ENCODE measurements at regions not wholly inside any gene's neighbourhood (a gene's known extent, or its start where the extent isn't known, plus 50 kb on each side); places are given as distances from the start of the nearest gene placed in this dataset.

DNA sequence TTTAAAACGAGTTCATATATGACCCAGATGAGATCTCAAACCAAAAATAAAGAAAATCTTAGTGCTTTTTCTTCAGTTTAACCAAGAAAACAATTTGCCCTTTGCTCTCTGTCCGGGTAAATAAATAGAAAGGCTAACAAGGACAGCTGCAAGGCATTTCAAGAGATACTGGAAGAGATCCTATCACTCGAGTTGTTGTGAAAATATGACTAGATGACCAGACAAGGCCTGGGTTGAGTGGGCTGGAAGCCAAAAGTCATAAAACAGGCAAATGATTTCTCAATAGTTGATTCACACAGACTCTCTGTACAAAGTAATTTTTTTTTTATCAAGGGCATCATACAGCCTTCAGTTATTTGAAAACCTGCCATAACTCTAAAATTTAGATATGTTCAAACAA lies 55.9 kb upstream of the AVPR1A start:
- ChIA-PET CTCF (no interaction called here), POLR2A (no interaction called here)
- no peak for DNase-seq (ENCODE audit: extremely low spot score)
- TF ChIP-seq TARDBP (IDR thresholded peaks at IDR 0.05) (no peak), BHLHE40 (IDR thresholded peaks at IDR 0.05; ENCODE audit: borderline replicate concordance) (no peak), CTBP1 (IDR thresholded peaks at IDR 0.05; ENCODE audit: borderline replicate concordance) (no peak), NFRKB (IDR thresholded peaks at IDR 0.05) (no peak), PKNOX1 (IDR thresholded peaks at IDR 0.05) (no peak), SP1 (IDR thresholded peaks at IDR 0.05) (no peak), SUZ12 (IDR thresholded peaks at IDR 0.05) (no peak), ARNT (IDR thresholded peaks at IDR 0.05) (no peak), L3MBTL2 (conservative IDR thresholded peaks at IDR 0.05) (no peak), FOXK2 (IDR thresholded peaks at IDR 0.05) (no peak), LEF1 (IDR thresholded peaks at IDR 0.05; ENCODE audit: borderline replicate concordance) (no peak), ZNF384 (IDR thresholded peaks at IDR 0.05) (no peak), HDGF (IDR thresholded peaks at IDR 0.05; ENCODE audit: borderline replicate concordance) (no peak), FOXA1 (IDR thresholded peaks at IDR 0.05) (no peak), ELF4 (IDR thresholded peaks at IDR 0.05) (no peak)

DNA sequence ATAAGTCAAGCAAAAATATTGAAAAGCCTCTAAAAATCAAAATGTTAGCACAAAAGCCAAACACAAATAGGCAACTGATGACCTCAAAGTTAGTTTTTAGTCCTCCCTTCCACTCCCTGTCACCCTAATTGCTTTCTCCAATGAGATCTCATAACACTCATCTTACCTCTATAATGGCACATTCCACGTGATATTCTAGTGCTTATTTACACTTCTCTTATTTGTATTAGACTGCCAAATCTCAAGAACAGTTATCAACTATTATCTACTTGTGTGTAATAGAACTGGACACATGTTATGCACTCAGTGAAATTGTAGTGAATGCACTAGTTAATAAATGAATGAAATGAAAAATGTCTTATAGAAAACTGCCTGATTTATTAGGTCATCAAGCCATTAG lies 55.5 kb upstream of the AVPR1A start:
- ChIA-PET POLR2A (no interaction called here), CTCF (no interaction called here)
- no peak for DNase-seq (ENCODE audit: extremely low spot score)
- TF ChIP-seq ELF4 (IDR thresholded peaks at IDR 0.05) = no peak
- no peak for TF ChIP-seq TARDBP (IDR thresholded peaks at IDR 0.05)
- no peak for TF ChIP-seq ARNT (IDR thresholded peaks at IDR 0.05)
- TF ChIP-seq CTBP1 (IDR thresholded peaks at IDR 0.05; ENCODE audit: borderline replicate concordance) = no peak
- TF ChIP-seq SUZ12 (IDR thresholded peaks at IDR 0.05) = no peak
- no peak for TF ChIP-seq ZNF384 (IDR thresholded peaks at IDR 0.05)
- TF ChIP-seq SP1 (IDR thresholded peaks at IDR 0.05) = no peak
- no peak for TF ChIP-seq PKNOX1 (IDR thresholded peaks at IDR 0.05)
- TF ChIP-seq FOXK2 (IDR thresholded peaks at IDR 0.05) = no peak
- TF ChIP-seq FOXM1 (IDR thresholded peaks at IDR 0.05; ENCODE audit: borderline replicate concordance) = no peak
- no peak for TF ChIP-seq NFRKB (IDR thresholded peaks at IDR 0.05)
- no peak for TF ChIP-seq L3MBTL2 (conservative IDR thresholded peaks at IDR 0.05)
- no peak for TF ChIP-seq BHLHE40 (IDR thresholded peaks at IDR 0.05; ENCODE audit: borderline replicate concordance)
- no peak for TF ChIP-seq LEF1 (IDR thresholded peaks at IDR 0.05; ENCODE audit: borderline replicate concordance)
- TF ChIP-seq FOXA1 (IDR thresholded peaks at IDR 0.05) = no peak
- TF ChIP-seq HDGF (IDR thresholded peaks at IDR 0.05; ENCODE audit: borderline replicate concordance) = no peak
